ENCODE measurements at regions not wholly inside any gene's neighbourhood (a gene's known extent, or its start where the extent isn't known, plus 50 kb on each side); places are given as distances from the start of the nearest gene placed in this dataset.

DNA sequence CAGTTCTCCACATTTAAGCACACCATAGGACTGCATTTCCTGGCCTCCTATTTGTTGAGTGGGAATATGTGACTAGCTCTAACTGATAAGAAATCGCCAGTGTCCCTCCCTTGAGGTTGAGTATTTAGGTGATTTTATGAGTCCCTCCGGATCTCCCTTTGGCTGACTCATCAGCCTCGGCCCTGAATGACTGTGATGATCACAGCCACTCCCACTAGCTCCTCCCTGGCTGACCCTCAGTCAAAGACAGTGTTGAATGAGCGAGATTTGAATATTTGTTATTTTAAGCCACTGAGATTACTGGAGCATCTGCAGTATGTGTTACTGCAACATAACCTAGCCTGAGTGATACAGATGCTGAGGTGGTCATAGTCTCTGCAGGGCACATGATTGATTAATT, 515.3 kb downstream of the EPHB1 start:
- DNase-seq (no peak), ATAC-seq (ENCODE audit: low FRiP score) (no peak)
- Histone ChIP-seq H3K27ac (ENCODE audit: low read depth in 1 of 2, low read length in 2 of 2) (no peak overlapping the region), H3K9me3 (ENCODE audit: control insufficient read depth, low read length) (peaks cover 2% of the 10 kb centered on the region), H3K4me3 (ENCODE audit: low read length in 2 of 2) (no peak overlapping the region), H3K27me3 (ENCODE audit: control insufficient read depth in 1 of 2, insufficient read depth in 2 of 2, low read length in 1 of 2) (peaks cover 0 to 2% of the 10 kb centered on the region in 2 donors), H3K4me1 (ENCODE audit: control insufficient read depth in 1 of 2, insufficient read depth in 2 of 2, low read length in 2 of 2) (no peaks in the 10 kb centered on the region), H3K36me3 (ENCODE audit: control insufficient read depth in 1 of 2, insufficient read depth in 2 of 2, low read length in 1 of 2) (no peaks in the 10 kb centered on the region)
- intact Hi-C loops (cut with DNase I): no loop called here
- WGBS, 2 donors: 36% methylated on average over 4 of the region's 4 CpGs

DNA sequence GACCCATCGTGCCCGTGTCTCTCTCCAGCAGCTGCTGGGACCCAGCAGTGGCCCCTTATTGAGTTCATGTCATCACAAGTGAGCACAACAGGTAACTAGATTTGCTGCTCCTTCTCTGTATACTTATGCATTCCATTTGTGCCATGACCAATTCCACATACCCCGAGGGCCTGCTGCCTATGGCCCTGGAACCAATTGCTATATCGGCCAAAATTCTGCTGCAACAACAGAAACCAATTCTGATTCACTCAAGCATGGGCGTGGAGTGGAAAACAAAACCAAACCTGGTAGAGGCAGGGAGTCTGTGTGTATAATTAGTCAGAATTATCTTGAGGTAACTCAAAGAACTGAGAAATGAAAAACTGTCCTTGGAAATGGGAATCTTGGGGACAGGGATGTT, 516.6 kb downstream of the EPHB1 start:
- 68 to 77% methylated on average over 5 of the region's 5 CpGs for WGBS, 2 donors
- Histone ChIP-seq H3K9me3 (ENCODE audit: control insufficient read depth, low read length) (no peaks in the 10 kb centered on the region), H3K27ac (ENCODE audit: low read depth in 1 of 2, low read length in 2 of 2) (no peak overlapping the region), H3K27me3 (ENCODE audit: control insufficient read depth in 1 of 2, insufficient read depth in 2 of 2, low read length in 1 of 2) (no peaks in the 10 kb centered on the region), H3K4me1 (ENCODE audit: control insufficient read depth in 1 of 2, insufficient read depth in 2 of 2, low read length in 2 of 2) (no peaks in the 10 kb centered on the region), H3K4me3 (ENCODE audit: low read length in 2 of 2) (no peak overlapping the region), H3K36me3 (ENCODE audit: control insufficient read depth in 1 of 2, insufficient read depth in 2 of 2, low read length in 1 of 2) (no peaks in the 10 kb centered on the region)
- intact Hi-C loops (cut with DNase I): no loop called here
- ATAC-seq (ENCODE audit: low FRiP score): no peak
- no peak for DNase-seq

DNA sequence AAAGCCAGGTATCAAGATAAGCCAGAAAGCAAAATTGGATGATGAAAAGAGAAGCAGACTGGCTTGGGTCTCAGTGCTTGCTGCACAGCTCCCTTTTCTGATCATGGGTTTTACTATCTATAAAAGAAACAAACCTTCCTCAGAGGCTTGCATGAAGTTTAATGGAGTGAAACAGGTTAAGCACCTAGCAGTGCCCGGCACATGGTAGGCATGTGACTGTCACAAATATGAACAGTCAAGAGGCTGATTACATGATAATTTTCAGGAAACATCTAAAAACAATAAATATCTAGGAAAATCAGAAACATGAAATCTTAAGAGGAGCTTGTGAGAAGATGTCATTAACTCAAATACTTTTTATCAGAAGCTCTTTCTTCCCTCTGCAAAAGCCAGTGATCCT, 519.2 kb downstream of the EPHB1 start:
- H3K36me3 ChIP-seq (ENCODE audit: control insufficient read depth in 1 of 2, insufficient read depth in 2 of 2, low read length in 1 of 2): no peaks in the 10 kb centered on the region
- H3K4me3 ChIP-seq (ENCODE audit: low read length in 2 of 2): no peak overlapping the region
- intact Hi-C loops (cut with DNase I): no loop called here
- ATAC-seq (ENCODE audit: low FRiP score): no peak
- no peak for DNase-seq
- no peaks in the 10 kb centered on the region for H3K4me1 ChIP-seq (ENCODE audit: control insufficient read depth in 1 of 2, insufficient read depth in 2 of 2, low read length in 2 of 2)
- H3K27me3 ChIP-seq (ENCODE audit: control insufficient read depth in 1 of 2, insufficient read depth in 2 of 2, low read length in 1 of 2): no peaks in the 10 kb centered on the region
- WGBS, 2 donors: 81 to 88% methylated on average over 1 of the region's 1 CpG
- H3K9me3 ChIP-seq (ENCODE audit: control insufficient read depth, low read length): no peaks in the 10 kb centered on the region
- H3K27ac ChIP-seq (ENCODE audit: low read depth in 1 of 2, low read length in 2 of 2): no peak overlapping the region

DNA sequence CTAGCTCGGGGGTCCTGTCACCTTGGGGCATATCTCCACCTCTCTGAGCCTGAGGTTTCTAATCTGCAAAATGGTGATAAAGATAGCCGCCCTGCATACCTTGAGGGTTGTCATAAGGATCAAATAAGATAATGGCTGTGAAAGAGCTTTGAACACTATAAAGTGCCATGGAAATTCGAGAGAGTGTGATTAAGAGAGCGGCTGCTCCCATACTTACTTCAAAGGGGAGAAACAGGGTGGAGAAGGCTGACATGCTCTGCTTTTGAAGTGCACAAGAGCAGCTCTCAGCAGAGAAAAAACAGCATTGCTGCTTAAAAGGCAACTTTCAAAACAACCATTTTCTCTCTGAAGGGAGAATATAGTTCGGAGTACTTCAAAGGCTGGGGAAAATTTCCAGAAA, 529.2 kb downstream of the EPHB1 start:
- Histone ChIP-seq H3K36me3 (ENCODE audit: control insufficient read depth in 1 of 2, insufficient read depth in 2 of 2, low read length in 1 of 2) (no peaks in the 10 kb centered on the region), H3K9me3 (ENCODE audit: control insufficient read depth, low read length) (no peaks in the 10 kb centered on the region), H3K27me3 (ENCODE audit: control insufficient read depth in 1 of 2, insufficient read depth in 2 of 2, low read length in 1 of 2) (no peaks in the 10 kb centered on the region), H3K4me1 (ENCODE audit: control insufficient read depth in 1 of 2, insufficient read depth in 2 of 2, low read length in 2 of 2) (no peaks in the 10 kb centered on the region), H3K4me3 (ENCODE audit: low read length in 2 of 2) (no peak overlapping the region), H3K27ac (ENCODE audit: low read depth in 1 of 2, low read length in 2 of 2) (no peak overlapping the region)
- no peak for ATAC-seq (ENCODE audit: low FRiP score)
- intact Hi-C loops (cut with DNase I): no loop called here
- DNase-seq: no peak
- 34% methylated on average over 5 of the region's 5 CpGs for WGBS, 2 donors

DNA sequence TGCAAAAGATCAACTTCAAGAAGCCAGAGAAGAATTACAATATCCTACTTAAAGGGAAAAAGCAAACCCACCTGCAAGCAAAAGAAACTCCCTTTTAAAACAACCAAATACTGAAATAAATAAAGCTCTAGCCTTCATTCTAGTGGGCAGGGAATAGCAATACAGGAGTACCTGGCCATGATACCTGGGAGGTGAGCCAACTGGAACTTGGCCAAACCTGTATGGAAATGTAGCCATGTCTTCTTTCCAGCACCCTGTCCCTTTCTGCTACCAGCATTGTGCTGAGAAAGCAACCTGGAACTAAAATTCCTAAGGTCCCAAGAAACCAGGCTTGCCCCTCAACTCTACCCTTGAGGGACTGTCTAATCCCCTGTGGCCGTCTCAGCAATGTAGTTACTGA, 530.0 kb downstream of the EPHB1 start:
- WGBS, 2 donors: 56 to 71% methylated on average over 1 of the region's 1 CpG
- H3K27ac ChIP-seq (ENCODE audit: low read depth in 1 of 2, low read length in 2 of 2): no peak overlapping the region
- intact Hi-C loops (cut with DNase I): no loop called here
- H3K4me3 ChIP-seq (ENCODE audit: low read length in 2 of 2): no peak overlapping the region
- ATAC-seq (ENCODE audit: low FRiP score): no peak
- no peak for DNase-seq
- H3K36me3 ChIP-seq (ENCODE audit: control insufficient read depth in 1 of 2, insufficient read depth in 2 of 2, low read length in 1 of 2): no peaks in the 10 kb centered on the region
- no peaks in the 10 kb centered on the region for H3K27me3 ChIP-seq (ENCODE audit: control insufficient read depth in 1 of 2, insufficient read depth in 2 of 2, low read length in 1 of 2)
- H3K4me1 ChIP-seq (ENCODE audit: control insufficient read depth in 1 of 2, insufficient read depth in 2 of 2, low read length in 2 of 2): no peaks in the 10 kb centered on the region
- no peaks in the 10 kb centered on the region for H3K9me3 ChIP-seq (ENCODE audit: control insufficient read depth, low read length)

DNA sequence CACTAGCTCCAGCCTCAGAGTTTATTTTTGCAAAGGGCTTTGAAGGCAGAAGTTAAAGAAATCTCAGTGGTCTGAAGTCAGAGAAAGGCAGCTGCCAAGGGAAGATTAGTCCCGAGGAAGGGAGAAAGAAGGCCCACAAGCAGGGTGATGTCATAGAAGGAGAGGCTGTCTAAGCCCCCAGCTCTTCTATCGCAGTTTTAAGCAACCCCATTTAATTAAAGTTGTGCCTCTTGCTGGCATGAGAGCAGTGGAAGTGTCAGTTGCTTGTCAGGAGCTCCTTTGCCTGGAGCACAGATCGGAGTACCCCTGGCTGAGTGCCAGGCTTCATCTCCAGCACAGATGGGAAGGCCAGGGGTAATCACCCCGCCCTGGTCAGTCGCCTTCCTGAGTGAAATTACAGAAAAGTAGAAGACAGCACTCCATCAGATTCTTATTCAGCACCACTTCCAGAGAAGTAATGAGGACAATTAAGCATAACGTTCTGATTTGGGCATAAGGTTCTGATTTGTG, 530.7 kb downstream of the EPHB1 start:
- 61 to 63% methylated on average over 6 of the region's 6 CpGs for WGBS, 2 donors
- intact Hi-C loops (cut with DNase I): no loop called here
- no peaks in the 10 kb centered on the region for H3K4me1 ChIP-seq (ENCODE audit: control insufficient read depth in 1 of 2, insufficient read depth in 2 of 2, low read length in 2 of 2)
- H3K36me3 ChIP-seq (ENCODE audit: control insufficient read depth in 1 of 2, insufficient read depth in 2 of 2, low read length in 1 of 2): no peaks in the 10 kb centered on the region
- DNase-seq: no peak
- H3K9me3 ChIP-seq (ENCODE audit: control insufficient read depth, low read length): no peaks in the 10 kb centered on the region
- H3K27me3 ChIP-seq (ENCODE audit: control insufficient read depth in 1 of 2, insufficient read depth in 2 of 2, low read length in 1 of 2): no peaks in the 10 kb centered on the region
- no peak for ATAC-seq (ENCODE audit: low FRiP score)
- H3K4me3 ChIP-seq (ENCODE audit: low read length in 2 of 2): no peak overlapping the region
- no peak overlapping the region for H3K27ac ChIP-seq (ENCODE audit: low read depth in 1 of 2, low read length in 2 of 2)

DNA sequence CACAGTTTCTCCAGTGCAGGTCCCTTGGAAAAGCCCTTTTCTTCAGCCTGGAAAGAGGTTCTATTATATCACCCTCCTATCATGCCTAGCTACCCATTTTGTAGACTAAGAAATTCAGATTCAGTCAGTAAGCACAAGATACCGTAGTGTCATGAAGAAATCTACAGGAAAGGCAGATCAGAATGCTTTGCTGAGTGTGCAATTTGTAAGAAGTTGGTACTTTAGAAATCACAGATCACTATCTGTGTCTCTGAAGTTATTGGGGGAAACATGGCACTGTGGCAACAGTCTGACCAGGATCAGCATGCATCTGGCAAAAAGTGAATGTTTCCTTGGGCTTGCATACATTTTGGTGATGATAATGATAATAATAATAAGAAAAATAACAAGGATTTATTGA, 531.8 kb downstream of the EPHB1 start:
- ATAC-seq (ENCODE audit: low FRiP score) (no peak), DNase-seq (no peak)
- intact Hi-C loops (cut with DNase I): no loop called here
- no peaks in the 10 kb centered on the region for H3K36me3 ChIP-seq (ENCODE audit: control insufficient read depth in 1 of 2, insufficient read depth in 2 of 2, low read length in 1 of 2)
- WGBS, 2 donors: 93 to 94% methylated on average over 1 of the region's 1 CpG
- H3K4me3 ChIP-seq (ENCODE audit: low read length in 2 of 2): no peak overlapping the region
- H3K4me1 ChIP-seq (ENCODE audit: control insufficient read depth in 1 of 2, insufficient read depth in 2 of 2, low read length in 2 of 2): no peaks in the 10 kb centered on the region
- H3K9me3 ChIP-seq (ENCODE audit: control insufficient read depth, low read length): no peaks in the 10 kb centered on the region
- H3K27me3 ChIP-seq (ENCODE audit: control insufficient read depth in 1 of 2, insufficient read depth in 2 of 2, low read length in 1 of 2): no peaks in the 10 kb centered on the region
- no peak overlapping the region for H3K27ac ChIP-seq (ENCODE audit: low read depth in 1 of 2, low read length in 2 of 2)

DNA sequence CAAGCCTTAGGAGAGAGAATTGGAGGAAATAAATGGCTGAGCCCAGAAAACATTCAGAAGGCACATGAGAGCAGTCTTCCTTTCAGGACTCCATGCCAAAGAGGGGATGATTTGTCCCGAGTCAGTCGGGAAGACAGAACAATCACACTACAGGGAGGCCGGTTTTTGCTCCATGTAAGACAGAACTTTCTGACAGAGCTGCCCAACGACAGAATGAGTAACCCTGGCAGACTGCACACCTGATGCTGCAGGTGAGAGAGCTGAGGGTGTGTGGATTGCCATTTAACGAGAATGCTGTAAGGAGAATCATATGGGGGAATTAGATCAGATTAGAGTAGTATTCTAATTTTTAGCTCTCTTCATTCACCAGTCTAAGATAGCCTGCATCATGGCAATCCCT, 533.0 kb downstream of the EPHB1 start:
- no peaks in the 10 kb centered on the region for H3K36me3 ChIP-seq (ENCODE audit: control insufficient read depth in 1 of 2, insufficient read depth in 2 of 2, low read length in 1 of 2)
- no peak for ATAC-seq (ENCODE audit: low FRiP score)
- DNase-seq: no peak
- no peaks in the 10 kb centered on the region for H3K27me3 ChIP-seq (ENCODE audit: control insufficient read depth in 1 of 2, insufficient read depth in 2 of 2, low read length in 1 of 2)
- H3K27ac ChIP-seq (ENCODE audit: low read depth in 1 of 2, low read length in 2 of 2): no peak overlapping the region
- 80 to 81% methylated on average over 5 of the region's 5 CpGs for WGBS, 2 donors
- H3K4me3 ChIP-seq (ENCODE audit: low read length in 2 of 2): no peak overlapping the region
- H3K4me1 ChIP-seq (ENCODE audit: control insufficient read depth in 1 of 2, insufficient read depth in 2 of 2, low read length in 2 of 2): no peaks in the 10 kb centered on the region
- peaks cover 2% of the 10 kb centered on the region for H3K9me3 ChIP-seq (ENCODE audit: control insufficient read depth, low read length)
- intact Hi-C loops (cut with DNase I): no loop called here

DNA sequence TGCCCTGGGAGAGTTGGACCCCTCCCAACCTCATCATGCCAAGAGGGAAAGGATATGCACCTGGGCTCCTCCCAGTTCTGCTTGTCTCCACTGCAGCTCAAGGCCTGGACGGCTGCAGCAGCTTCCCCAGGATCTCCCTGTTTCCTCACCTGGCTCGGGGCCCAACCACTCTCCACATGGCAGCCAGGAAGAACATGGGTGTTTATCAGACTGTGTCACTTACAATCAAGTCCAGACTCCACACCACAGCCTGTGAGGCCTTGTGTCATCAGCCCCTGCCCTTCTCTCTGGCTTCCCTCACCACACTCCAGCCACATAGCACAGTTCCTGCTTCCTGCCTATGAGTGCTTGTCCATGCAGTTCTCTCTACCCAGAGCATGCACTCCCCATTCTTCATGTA, 534.4 kb downstream of the EPHB1 start:
- Histone ChIP-seq H3K4me3 (ENCODE audit: low read length in 2 of 2) (no peak overlapping the region), H3K27me3 (ENCODE audit: control insufficient read depth in 1 of 2, insufficient read depth in 2 of 2, low read length in 1 of 2) (no peaks in the 10 kb centered on the region), H3K9me3 (ENCODE audit: control insufficient read depth, low read length) (peaks cover 2% of the 10 kb centered on the region), H3K4me1 (ENCODE audit: control insufficient read depth in 1 of 2, insufficient read depth in 2 of 2, low read length in 2 of 2) (no peaks in the 10 kb centered on the region), H3K36me3 (ENCODE audit: control insufficient read depth in 1 of 2, insufficient read depth in 2 of 2, low read length in 1 of 2) (no peaks in the 10 kb centered on the region), H3K27ac (ENCODE audit: low read depth in 1 of 2, low read length in 2 of 2) (no peak overlapping the region)
- WGBS, 2 donors: 37 to 57% methylated on average over 2 of the region's 2 CpGs
- no peak for DNase-seq
- ATAC-seq (ENCODE audit: low FRiP score): peak; percentile 34
- intact Hi-C loops (cut with DNase I): no loop called here

All from aorta (tissue), 5 donors.